Uterus (tissue), 3 donors: ENCODE measurements at regions not wholly inside any gene's neighbourhood (a gene's known extent, or its start where the extent isn't known, plus 50 kb on each side); places are given as distances from the start of the nearest gene placed in this dataset.

Experiments
- DNase-seq, 2 donors: peaks; one replicate each; pipeline ENCODE4 v3.0.0-alpha.2; 2019 to 2020
- H3K27ac ChIP-seq, 2 donors: fragments of 200-600 bp; sonication (generic); 1 replicate in 1 of 2; 2 replicates in 1 of 2; pipeline ENCODE4 v1.5.1; 2016 to 2018
- H3K27me3 ChIP-seq, 2 donors: fragments of 200-600 bp; sonication (generic); one replicate each; pipeline ENCODE4 v1.5.1; 2018 to 2019; ENCODE audit warnings: control low read depth in 1 of 2
- H3K36me3 ChIP-seq, 2 donors: fragments of 200-600 bp; sonication (generic); one replicate each; pipeline ENCODE4 v1.5.1; 2019; ENCODE audit warnings: control low read depth in 1 of 2
- H3K4me1 ChIP-seq, 2 donors: fragments of 200-600 bp; sonication (generic); one replicate each; pipeline ENCODE4 v1.5.1; 2018 to 2019; ENCODE audit warnings: control low read depth in 1 of 2
- H3K4me3 ChIP-seq, 2 donors: fragments of 200-600 bp; sonication (generic); 1 replicate in 1 of 2; 2 replicates in 1 of 2; pipeline ENCODE4 v1.5.1; 2018 to 2019; ENCODE audit warnings: mild to moderate bottlenecking in 1 of 2
- H3K9me3 ChIP-seq, 2 donors: fragments of 200-600 bp; sonication (generic); one replicate each; pipeline ENCODE4 v1.5.1; 2019; ENCODE audit warnings: control low read depth in 1 of 2
- CTCF ChIP-seq, 4 experiments: fragments of 200-600 bp in 2 of 4; fragments of 450-650 bp in 2 of 4; sonication (generic) in 2 of 4; IDR thresholded peaks; one replicate each; pipeline ENCODE4 v1.5.1; 2016 to 2019; ENCODE audit warnings: antibody characterized with exemption in 4 of 4, mild to moderate bottlenecking in 2 of 4, moderate library complexity in 1 of 4
- POLR2A ChIP-seq, 2 donors: fragments of 450-650 bp; IDR thresholded peaks; one replicate each; pipeline ENCODE4 v1.6.1; 2016; ENCODE audit warnings: antibody characterized with exemption in 2 of 2, mild to moderate bottlenecking in 1 of 2, moderate library complexity in 1 of 2
- intact Hi-C: fragments of 100-400 bp; cut with DNase I; formaldehyde crosslinking; loops from one replicate; pipeline ENCODE4 v1.15.1; 2023; ENCODE audit warnings: low total_unique reads
- donor health status: DM: yes; HTN: yes; CAD: no.

- DNase-seq = no peak
- intact Hi-C loops = no loop called here
- H3K4me3 ChIP-seq = no peak overlapping the region
- H3K27ac ChIP-seq = no peak overlapping the region
- H3K4me1 ChIP-seq = no peaks in the 10 kb centered on the region
- TF ChIP-seq POLR2A (IDR thresholded peaks at IDR 0.05) = no peak
- no peak for TF ChIP-seq CTCF (IDR thresholded peaks at IDR 0.05)
- no peaks in the 10 kb centered on the region for H3K9me3 ChIP-seq
- no peaks in the 10 kb centered on the region for H3K27me3 ChIP-seq
- no peaks in the 10 kb centered on the region for H3K36me3 ChIP-seq
These were observed 87.6 kb upstream of the OR13F1 start for GRCh38 chr9:104416470-104416869.

DNA sequence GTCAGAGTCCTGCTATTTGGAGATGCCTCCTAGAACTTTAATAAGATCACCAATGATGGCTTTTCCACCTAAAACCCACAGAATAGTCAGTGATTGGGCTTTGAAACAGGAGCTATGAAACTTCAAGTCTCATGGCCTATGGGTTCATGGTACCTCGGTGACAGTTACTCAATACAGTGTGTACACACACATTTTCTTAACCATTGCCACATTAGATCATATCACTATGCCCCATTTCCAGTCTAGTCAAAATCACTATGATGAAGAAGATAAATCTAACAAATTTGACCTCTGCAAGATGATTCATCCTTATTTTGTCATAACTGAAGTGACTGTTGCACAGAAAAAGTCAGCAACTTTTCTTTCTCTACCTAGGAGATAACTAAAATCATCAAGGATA, 86.8 kb upstream of the OR13F1 start:
- Histone ChIP-seq H3K9me3 (no peaks in the 10 kb centered on the region), H3K4me3 (no peak overlapping the region), H3K36me3 (no peaks in the 10 kb centered on the region), H3K27me3 (no peaks in the 10 kb centered on the region), H3K27ac (no peak overlapping the region), H3K4me1 (no peaks in the 10 kb centered on the region)
- TF ChIP-seq POLR2A (IDR thresholded peaks at IDR 0.05) = no peak
- no peak for TF ChIP-seq CTCF (IDR thresholded peaks at IDR 0.05)
- intact Hi-C loops = no loop called here
- no peak for DNase-seq

- DNase-seq = no peak
- no peaks in the 10 kb centered on the region for H3K27me3 ChIP-seq
- no peaks in the 10 kb centered on the region for H3K4me1 ChIP-seq
- intact Hi-C loops = no loop called here
- H3K36me3 ChIP-seq = no peaks in the 10 kb centered on the region
- no peak for TF ChIP-seq POLR2A (IDR thresholded peaks at IDR 0.05)
- no peak for TF ChIP-seq CTCF (IDR thresholded peaks at IDR 0.05)
- no peak overlapping the region for H3K27ac ChIP-seq
- no peak overlapping the region for H3K4me3 ChIP-seq
- no peaks in the 10 kb centered on the region for H3K9me3 ChIP-seq
These were observed 75.0 kb upstream of the OR13F1 start for GRCh38 chr9:104429031-104429546.

GRCh38 chr9:104435059-104435458, 69.0 kb upstream of the OR13F1 start:
- DNase-seq = no peak
- intact Hi-C loops = no loop called here
- TF ChIP-seq POLR2A (IDR thresholded peaks at IDR 0.05) (no peak), CTCF (IDR thresholded peaks at IDR 0.05) (no peak)
- Histone ChIP-seq H3K4me1 (no peaks in the 10 kb centered on the region), H3K27ac (no peak overlapping the region), H3K9me3 (no peaks in the 10 kb centered on the region), H3K4me3 (no peak overlapping the region), H3K36me3 (no peaks in the 10 kb centered on the region), H3K27me3 (no peaks in the 10 kb centered on the region)

DNA sequence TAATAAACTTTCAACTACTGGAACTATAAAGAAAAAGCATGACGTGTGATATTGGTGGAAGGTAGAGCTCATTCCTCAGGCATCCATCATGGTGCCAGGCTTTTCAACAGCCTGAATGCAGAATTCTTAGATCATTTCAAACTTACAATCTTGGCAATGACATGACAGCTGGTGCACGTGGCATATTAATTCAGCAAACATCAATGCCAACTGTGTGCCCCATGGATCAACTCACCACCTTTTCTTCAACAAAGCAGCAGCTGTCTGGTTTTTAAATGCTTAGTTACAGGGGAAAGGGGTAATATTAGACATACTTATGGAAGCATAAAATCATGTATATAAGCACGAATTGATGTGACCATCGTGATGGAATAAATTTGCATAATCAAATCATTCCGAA, 56.0 kb upstream of the OR13F1 start:
- no peak for DNase-seq
- no peaks in the 10 kb centered on the region for H3K36me3 ChIP-seq
- H3K27ac ChIP-seq = no peak overlapping the region
- H3K9me3 ChIP-seq = no peaks in the 10 kb centered on the region
- TF ChIP-seq POLR2A (IDR thresholded peaks at IDR 0.05) = no peak
- TF ChIP-seq CTCF (IDR thresholded peaks at IDR 0.05) = no peak
- intact Hi-C loops = no loop called here
- no peak overlapping the region for H3K4me3 ChIP-seq
- no peaks in the 10 kb centered on the region for H3K27me3 ChIP-seq
- H3K4me1 ChIP-seq = no peaks in the 10 kb centered on the region
